Suprapubic skin (tissue), 3 donors: ENCODE measurements at regions not wholly inside any gene's neighbourhood (a gene's known extent, or its start where the extent isn't known, plus 50 kb on each side); places are given as distances from the start of the nearest gene placed in this dataset.

Experiments
- CTCF ChIP-seq, 2 donors: fragments of 200-600 bp in 1 of 2; fragments of 450-650 bp in 1 of 2; sonication (generic) in 1 of 2; IDR thresholded peaks; one replicate each; pipeline ENCODE4 v1.5.1; 2016 to 2019; ENCODE audit warnings: antibody characterized with exemption in 2 of 2, mild to moderate bottlenecking in 1 of 2, moderate library complexity in 1 of 2
- POLR2AphosphoS5 ChIP-seq, 3 donors: sonication (generic); formaldehyde crosslinking; IDR thresholded peaks; one replicate each; pipeline ENCODE4 v1.6.1; 2017; ENCODE audit warnings: antibody characterized with exemption in 3 of 3

DNA sequence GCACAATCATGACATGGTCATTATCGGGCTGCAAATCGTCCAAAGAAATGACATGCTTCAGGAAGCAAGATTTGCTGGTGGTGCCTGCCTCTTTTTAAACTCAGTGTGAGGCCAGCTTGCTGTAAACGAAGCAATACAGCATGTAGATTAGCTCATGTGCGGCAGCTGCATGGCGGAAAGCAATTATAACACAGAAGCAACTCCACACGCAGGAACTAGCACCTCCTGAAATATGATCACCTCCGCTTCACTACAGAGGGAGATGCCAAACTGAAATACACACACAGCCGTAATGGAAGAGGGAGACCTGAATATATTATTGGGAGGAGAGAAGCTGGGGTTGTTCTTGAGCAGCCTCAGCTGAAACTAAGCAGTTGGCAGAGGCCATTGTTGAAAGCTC lies 312.5 kb downstream of the PSAT1 start:
- TF ChIP-seq CTCF (IDR thresholded peaks at IDR 0.05), result no peak
- no peak for TF ChIP-seq POLR2AphosphoS5 (IDR thresholded peaks at IDR 0.05)
